T-helper 17 cell (primary cell): ENCODE measurements at regions not wholly inside any gene's neighbourhood (a gene's known extent, or its start where the extent isn't known, plus 50 kb on each side); places are given as distances from the start of the nearest gene placed in this dataset.
"Not testable (repeated sequence)": the region's sequence is repeated elsewhere in the genome, so short reads cannot be mapped to it uniquely, and the experiment has no call there.

Experiments
- ATAC-seq: fragments of 150-1000 bp; cut with Tn5 transposase; 2 replicates; pipeline ENCODE4 v1.10.0; 2021; ENCODE audit warnings: mild to moderate bottlenecking, moderate library complexity
- DNase-seq, 3 donors: peaks; one replicate each; pipeline versions ENCODE4 v3.0.0 to v3.0.0-alpha.2; 2020 to 2021
- H3K9me3 ChIP-seq: one replicate; pipeline ENCODE4 v1.7.0; 2013; ENCODE audit warnings: low read length, mild to moderate bottlenecking; ENCODE audit not compliant: control insufficient read depth, poor library complexity, severe bottlenecking
- H3K27ac Mint-ChIP-seq: one replicate; pipeline ENCODE4 v1.8.0; 2022; ENCODE audit warnings: mild to moderate bottlenecking, moderate library complexity, mixed read lengths
- H3K27me3 Mint-ChIP-seq: one replicate; pipeline ENCODE4 v1.8.0; 2022; ENCODE audit warnings: mixed read lengths
- H3K36me3 Mint-ChIP-seq: one replicate; pipeline ENCODE4 v1.8.0; 2022; ENCODE audit warnings: low read depth, mixed read lengths
- H3K4me1 Mint-ChIP-seq: one replicate; pipeline ENCODE4 v1.8.0; 2022; ENCODE audit warnings: mild to moderate bottlenecking, mixed read lengths
- H3K4me3 Mint-ChIP-seq: one replicate; pipeline ENCODE4 v1.8.0; 2022; ENCODE audit warnings: mild to moderate bottlenecking, moderate library complexity, mixed read lengths

- Mint-ChIP-seq H3K4me1 (peaks cover 2% of the 10 kb centered on the region), H3K36me3 (no peaks in the 10 kb centered on the region), H3K27me3 (no peaks in the 10 kb centered on the region), H3K27ac (no peak overlapping the region), H3K4me3 (no peak overlapping the region)
- ATAC-seq (no peak), DNase-seq (no peak)
- H3K9me3 ChIP-seq, result no peaks in the 10 kb centered on the region
Observed at GRCh38 chrY:19016990-19017389, 243.5 kb upstream of the HSFY2 start.

GRCh38 chrY:19015854-19016253, 242.3 kb upstream of the HSFY2 start:
- Mint-ChIP-seq H3K27ac (no peak overlapping the region), H3K4me1 (peaks cover 2% of the 10 kb centered on the region), H3K27me3 (no peaks in the 10 kb centered on the region), H3K4me3 (no peak overlapping the region), H3K36me3 (no peaks in the 10 kb centered on the region)
- DNase-seq (no peak), ATAC-seq (no peak)
- H3K9me3 ChIP-seq, result no peaks in the 10 kb centered on the region

GRCh38 chrY:19015213-19015612, 241.7 kb upstream of the HSFY2 start:
- no peaks in the 10 kb centered on the region for H3K9me3 ChIP-seq
- no peak overlapping the region for H3K4me3 Mint-ChIP-seq
- H3K4me1 Mint-ChIP-seq, result peaks cover 2% of the 10 kb centered on the region
- no peaks in the 10 kb centered on the region for H3K27me3 Mint-ChIP-seq
- no peak for DNase-seq
- H3K36me3 Mint-ChIP-seq, result no peaks in the 10 kb centered on the region
- ATAC-seq, result no peak
- no peak overlapping the region for H3K27ac Mint-ChIP-seq

- peaks cover 2% of the 10 kb centered on the region for H3K4me1 Mint-ChIP-seq
- no peak overlapping the region for H3K27ac Mint-ChIP-seq
- H3K27me3 Mint-ChIP-seq, result no peaks in the 10 kb centered on the region
- DNase-seq, result no peak
- no peak overlapping the region for H3K4me3 Mint-ChIP-seq
- ATAC-seq, result no peak
- H3K36me3 Mint-ChIP-seq, result no peaks in the 10 kb centered on the region
- no peaks in the 10 kb centered on the region for H3K9me3 ChIP-seq
Observed at GRCh38 chrY:19012985-19013384, 239.4 kb upstream of the HSFY2 start.

GRCh38 chrY:19011605-19012090, 238.1 kb upstream of the HSFY2 start:
- no peak overlapping the region for H3K4me3 Mint-ChIP-seq
- no peaks in the 10 kb centered on the region for H3K9me3 ChIP-seq
- H3K27me3 Mint-ChIP-seq, result no peaks in the 10 kb centered on the region
- no peak for ATAC-seq
- H3K4me1 Mint-ChIP-seq, result peaks cover 2% of the 10 kb centered on the region
- H3K36me3 Mint-ChIP-seq, result no peaks in the 10 kb centered on the region
- no peak for DNase-seq
- H3K27ac Mint-ChIP-seq, result no peak overlapping the region

GRCh38 chrY:19006234-19006633, 232.7 kb upstream of the HSFY2 start:
- Mint-ChIP-seq H3K4me1 (no peaks in the 10 kb centered on the region), H3K36me3 (no peaks in the 10 kb centered on the region), H3K27me3 (no peaks in the 10 kb centered on the region), H3K27ac (no peak overlapping the region), H3K4me3 (no peak overlapping the region)
- ATAC-seq (no peak), DNase-seq (no peak)
- H3K9me3 ChIP-seq, result no peaks in the 10 kb centered on the region

- Mint-ChIP-seq H3K27ac (no peak overlapping the region), H3K36me3 (no peaks in the 10 kb centered on the region), H3K4me3 (no peak overlapping the region), H3K4me1 (no peaks in the 10 kb centered on the region), H3K27me3 (no peaks in the 10 kb centered on the region)
- no peaks in the 10 kb centered on the region for H3K9me3 ChIP-seq
- DNase-seq, result no peak
- no peak for ATAC-seq
Observed at GRCh38 chrY:19005579-19005978, 232.0 kb upstream of the HSFY2 start.

GRCh38 chrY:18997635-18998240, 224.2 kb upstream of the HSFY2 start:
- ATAC-seq (no peak), DNase-seq (no peak)
- H3K9me3 ChIP-seq, result no peaks in the 10 kb centered on the region
- Mint-ChIP-seq H3K4me1 (no peaks in the 10 kb centered on the region), H3K27me3 (no peaks in the 10 kb centered on the region), H3K36me3 (no peaks in the 10 kb centered on the region), H3K27ac (no peak overlapping the region), H3K4me3 (no peak overlapping the region)

GRCh38 chrY:18993480-18993879, 219.9 kb upstream of the HSFY2 start:
- H3K27me3 Mint-ChIP-seq, result no peaks in the 10 kb centered on the region
- ATAC-seq, result no peak
- H3K4me1 Mint-ChIP-seq, result no peaks in the 10 kb centered on the region
- H3K9me3 ChIP-seq, result no peaks in the 10 kb centered on the region
- H3K27ac Mint-ChIP-seq, result no peak overlapping the region
- no peak for DNase-seq
- H3K4me3 Mint-ChIP-seq, result no peak overlapping the region
- no peaks in the 10 kb centered on the region for H3K36me3 Mint-ChIP-seq

GRCh38 chrY:18992684-18993083, 219.1 kb upstream of the HSFY2 start:
- not testable (repeated sequence) for DNase-seq, H3K36me3 Mint-ChIP-seq, ATAC-seq, H3K27me3 Mint-ChIP-seq, H3K4me1 Mint-ChIP-seq, H3K9me3 ChIP-seq, H3K4me3 Mint-ChIP-seq, H3K27ac Mint-ChIP-seq

GRCh38 chrY:18989356-18989755, 215.8 kb upstream of the HSFY2 start:
- no peak overlapping the region for H3K4me3 Mint-ChIP-seq
- H3K9me3 ChIP-seq, result no peaks in the 10 kb centered on the region
- H3K27me3 Mint-ChIP-seq, result no peaks in the 10 kb centered on the region
- no peak for DNase-seq
- no peaks in the 10 kb centered on the region for H3K36me3 Mint-ChIP-seq
- ATAC-seq, result no peak
- H3K4me1 Mint-ChIP-seq, result no peaks in the 10 kb centered on the region
- no peak overlapping the region for H3K27ac Mint-ChIP-seq

- no peak overlapping the region for H3K4me3 Mint-ChIP-seq
- H3K27me3 Mint-ChIP-seq, result no peaks in the 10 kb centered on the region
- H3K9me3 ChIP-seq, result no peaks in the 10 kb centered on the region
- H3K36me3 Mint-ChIP-seq, result no peaks in the 10 kb centered on the region
- ATAC-seq, result no peak
- no peaks in the 10 kb centered on the region for H3K4me1 Mint-ChIP-seq
- DNase-seq, result no peak
- H3K27ac Mint-ChIP-seq, result no peak overlapping the region
Observed at GRCh38 chrY:18966001-18966400, 192.5 kb upstream of the HSFY2 start.

GRCh38 chrY:18958846-18959245, 185.3 kb upstream of the HSFY2 start:
- Mint-ChIP-seq H3K36me3 (no peaks in the 10 kb centered on the region), H3K4me3 (no peak overlapping the region), H3K4me1 (no peaks in the 10 kb centered on the region), H3K27me3 (no peaks in the 10 kb centered on the region), H3K27ac (no peak overlapping the region)
- ATAC-seq, result no peak
- H3K9me3 ChIP-seq, result no peaks in the 10 kb centered on the region
- DNase-seq, result no peak

- Mint-ChIP-seq H3K4me3 (no peak overlapping the region), H3K27ac (no peak overlapping the region), H3K36me3 (no peaks in the 10 kb centered on the region), H3K27me3 (no peaks in the 10 kb centered on the region), H3K4me1 (no peaks in the 10 kb centered on the region)
- ATAC-seq (no peak), DNase-seq (no peak)
- no peaks in the 10 kb centered on the region for H3K9me3 ChIP-seq
Observed at GRCh38 chrY:18951657-18952435, 178.3 kb upstream of the HSFY2 start.
